HCT116 (cell line): ENCODE measurements at regions not wholly inside any gene's neighbourhood (a gene's known extent, or its start where the extent isn't known, plus 50 kb on each side); places are given as distances from the start of the nearest gene placed in this dataset.

Source experiments
- ATAC-seq: fragments of 200-7000 bp; cut with Tn5 transposase; 2 replicates; pipeline ENCODE4 v1.9.1; 2020; ENCODE audit warnings: mild to moderate bottlenecking, moderate library complexity
- BruUV-seq: library from RNA; stranded (reverse); fragments of 400-500 nt; replicated peaks from 2 replicates; lab custom pipeline; 2021; lab: Mats Ljungman, UMichigan
- CTCF ChIA-PET: fragments of 300-600 bp; sonication (Branson Sonifier 250); formaldehyde crosslinking; loops from one replicate; lab custom pipeline; 2021; ENCODE audit warnings: antibody characterized with exemption; lab: Charles Lee
- POLR2A ChIA-PET: fragments of 300-600, 350-600 bp; sonication (Branson Sonifier 250); formaldehyde crosslinking; loops from one replicate; lab custom pipeline; 2021; ENCODE audit warnings: antibody characterized with exemption; lab: Charles Lee
- RAD21 ChIA-PET, 2 experiments: fragments of 300-600 bp; sonication (Branson Sonifier 250); formaldehyde crosslinking; loops; one replicate each; lab custom pipeline; 2023; ENCODE audit warnings: low total read pairs in 2 of 2; ENCODE audit not compliant: uncharacterized antibody in 2 of 2, unreplicated experiment in 2 of 2, low non-redundant PET in 1 of 2; lab: Charles Lee
- DNase-seq: peaks from one replicate; pipeline ENCODE4 v3.0.0-alpha.2; 2010; ENCODE audit warnings: low read depth, low spot score
- H2AFZ ChIP-seq: fragments of 200-600 bp; shearing (Covaris generic), sonication (generic); 2 replicates; pipeline ENCODE4 v1.6.1; 2017; ENCODE audit warnings: low read depth, mixed run types, mixed read lengths, antibody characterized with exemption, low read length; ENCODE audit not compliant: poor library complexity, severe bottlenecking
- H3K27ac ChIP-seq: 2 replicates; pipeline ENCODE4 v1.5.1; 2012; ENCODE audit warnings: low read depth, low read length
- H3K27me3 ChIP-seq: fragments of 200-600 bp; sonication (generic); 2 replicates; pipeline ENCODE4 v1.6.1; 2016; ENCODE audit warnings: mixed run types, low read length, mixed read lengths; ENCODE audit not compliant: insufficient read depth
- H3K36me3 ChIP-seq, 2 experiments: fragments of 200-500 bp in 1 of 2; fragments of 200-600 bp in 1 of 2; sonication (Bioruptor generic) in 1 of 2; sonication (generic) in 1 of 2; 2 replicates each; pipeline versions ENCODE4 v1.5.1 to v1.6.1; 2014 to 2016; ENCODE audit warnings: low read length in 2 of 2, inconsistent platforms in 1 of 2, mixed read lengths in 1 of 2, mixed run types in 1 of 2; ENCODE audit not compliant: insufficient read depth in 2 of 2, control insufficient read depth in 1 of 2
- H3K4me1 ChIP-seq, 2 experiments: fragments of 200-600 bp in 1 of 2; sonication (generic) in 1 of 2; 2 replicates each; pipeline versions ENCODE4 v1.5.1 to v1.6.1; 2012 to 2017; ENCODE audit warnings: low read length in 2 of 2, inconsistent platforms in 1 of 2, mild to moderate bottlenecking in 1 of 2, mixed read lengths in 1 of 2, mixed run types in 1 of 2, moderate library complexity in 1 of 2; ENCODE audit not compliant: insufficient read depth in 2 of 2, control insufficient read depth in 1 of 2
- H3K4me2 ChIP-seq: fragments of 200-600 bp; sonication (generic); 2 replicates; pipeline ENCODE4 v1.6.1; 2017; ENCODE audit warnings: mixed run types, low read length, mixed read lengths
- H3K4me3 ChIP-seq, 2 experiments: fragments of 200-600 bp in 1 of 2; sonication (generic) in 1 of 2; replicated peaks in 1 of 2; 2 replicates each; pipeline ENCODE4 v1.5.1; 2011 to 2016; ENCODE audit warnings: low read length in 2 of 2, control low read depth in 1 of 2, low read depth in 1 of 2, mild to moderate bottlenecking in 1 of 2, mixed read lengths in 1 of 2, mixed run types in 1 of 2
- H3K79me2 ChIP-seq: fragments of 200-600 bp; sonication (generic); 2 replicates; pipeline ENCODE4 v1.6.1; 2017; ENCODE audit warnings: mild to moderate bottlenecking, mixed run types, low read length, moderate library complexity, mixed read lengths; ENCODE audit not compliant: insufficient read depth
- H3K9ac ChIP-seq: fragments of 200-600 bp; sonication (generic); 2 replicates; pipeline ENCODE4 v1.6.1; 2016; ENCODE audit warnings: low read length, mixed read lengths
- H3K9me2 ChIP-seq: fragments of 200-600 bp; sonication (generic), shearing (Covaris generic); 2 replicates; pipeline ENCODE4 v1.6.1; 2017; ENCODE audit warnings: mixed run types, mild to moderate bottlenecking, moderate library complexity; ENCODE audit not compliant: insufficient read depth
- H3K9me3 ChIP-seq, 2 experiments: fragments of 200-500 bp in 1 of 2; fragments of 200-600 bp in 1 of 2; sonication (Bioruptor generic) in 1 of 2; sonication (generic) in 1 of 2; 2 replicates each; pipeline ENCODE4 v1.6.1; 2014 to 2017; ENCODE audit warnings: low read length in 2 of 2, mixed read lengths in 2 of 2, inconsistent platforms in 1 of 2, low read depth in 1 of 2, mild to moderate bottlenecking in 1 of 2, mixed run types in 1 of 2, moderate library complexity in 1 of 2; ENCODE audit not compliant: control insufficient read depth in 1 of 2, insufficient read depth in 1 of 2
- H4K20me1 ChIP-seq: fragments of 200-600 bp; sonication (generic), shearing (Covaris generic); 2 replicates; pipeline ENCODE4 v1.6.1; 2017; ENCODE audit warnings: mixed run types, mild to moderate bottlenecking, moderate library complexity; ENCODE audit not compliant: insufficient read depth
- CBX3 ChIP-seq: IDR thresholded peaks from 2 replicates; pipeline ENCODE4 v1.6.1; 2012; ENCODE audit warnings: low read depth
- EGR1 ChIP-seq: IDR thresholded peaks from 2 replicates; pipeline ENCODE4 v1.6.1; 2012; ENCODE audit warnings: low read depth
- ELF1 ChIP-seq: IDR thresholded peaks from 2 replicates; pipeline ENCODE4 v1.6.1; 2012; ENCODE audit warnings: low read depth, borderline replicate concordance
- EZH2 ChIP-seq: fragments of 200-600 bp; sonication (generic); IDR thresholded peaks from 2 replicates; pipeline ENCODE4 v1.6.1; 2017; ENCODE audit warnings: antibody characterized with exemption, mixed run types
- EZH2phosphoT487 ChIP-seq: fragments of 200-600 bp; IDR thresholded peaks from 2 replicates; pipeline ENCODE4 v1.6.1; 2018; ENCODE audit warnings: antibody characterized with exemption, borderline replicate concordance
- FOSL1 ChIP-seq: IDR thresholded peaks from 2 replicates; pipeline ENCODE4 v1.6.1; 2012; ENCODE audit warnings: low read depth
- POLR2AphosphoS5 ChIP-seq: IDR thresholded peaks from 2 replicates; pipeline ENCODE4 v1.6.1; 2011; ENCODE audit warnings: mild to moderate bottlenecking, low read depth, low read length, moderate library complexity
- RAD21 ChIP-seq: IDR thresholded peaks from 2 replicates; pipeline ENCODE4 v1.6.1; 2012; ENCODE audit warnings: low read depth, mild to moderate bottlenecking
- SIN3A ChIP-seq: IDR thresholded peaks from 2 replicates; pipeline ENCODE4 v1.6.1; 2012; ENCODE audit warnings: low read depth
- SP1 ChIP-seq: IDR thresholded peaks from 2 replicates; pipeline ENCODE4 v1.6.1; 2012; ENCODE audit warnings: low read depth
- SRF ChIP-seq: IDR thresholded peaks from 2 replicates; pipeline ENCODE4 v1.6.1; 2012; ENCODE audit warnings: low read depth
- TCF7L2 ChIP-seq: IDR thresholded peaks from 2 replicates; pipeline ENCODE4 v1.7.0; 2011; ENCODE audit warnings: borderline replicate concordance, inconsistent platforms; ENCODE audit not compliant: insufficient read depth, insufficient read length; ENCODE audit errors: extremely low read depth
- YY1 ChIP-seq: IDR thresholded peaks from 2 replicates; pipeline ENCODE4 v1.6.1; 2011; ENCODE audit warnings: low read length, low read depth, moderate library complexity, mild to moderate bottlenecking; ENCODE audit not compliant: insufficient replicate concordance; ENCODE audit errors: extremely low read depth
- ZFX ChIP-seq: fragments of 450-650 bp; IDR thresholded peaks from 2 replicates; pipeline ENCODE4 v1.6.1; 2017
- ZNF274 ChIP-seq: fragments of 200-500 bp; sonication (Bioruptor generic); IDR thresholded peaks from 2 replicates; pipeline ENCODE4 v1.6.1; 2014; ENCODE audit warnings: mild to moderate bottlenecking, low read depth, low read length, inconsistent platforms
- intact Hi-C: fragments of 100-400 bp; cut with micrococcal nuclease; formaldehyde crosslinking; loops from 2 replicates; pipeline ENCODE4 v1.10.0; 2022
- TF ChIP-seq, protein P1 (sequence below): IDR thresholded peaks from 2 replicates; pipeline ENCODE4 v1.6.1; 2011; ENCODE audit warnings: mild to moderate bottlenecking, low read length, moderate library complexity; ENCODE audit not compliant: insufficient replicate concordance; ENCODE audit errors: extremely low read depth
- TF ChIP-seq, protein P2 (sequence below): IDR thresholded peaks from 2 replicates; pipeline ENCODE4 v1.6.1; 2012; ENCODE audit warnings: low read depth

DNA sequence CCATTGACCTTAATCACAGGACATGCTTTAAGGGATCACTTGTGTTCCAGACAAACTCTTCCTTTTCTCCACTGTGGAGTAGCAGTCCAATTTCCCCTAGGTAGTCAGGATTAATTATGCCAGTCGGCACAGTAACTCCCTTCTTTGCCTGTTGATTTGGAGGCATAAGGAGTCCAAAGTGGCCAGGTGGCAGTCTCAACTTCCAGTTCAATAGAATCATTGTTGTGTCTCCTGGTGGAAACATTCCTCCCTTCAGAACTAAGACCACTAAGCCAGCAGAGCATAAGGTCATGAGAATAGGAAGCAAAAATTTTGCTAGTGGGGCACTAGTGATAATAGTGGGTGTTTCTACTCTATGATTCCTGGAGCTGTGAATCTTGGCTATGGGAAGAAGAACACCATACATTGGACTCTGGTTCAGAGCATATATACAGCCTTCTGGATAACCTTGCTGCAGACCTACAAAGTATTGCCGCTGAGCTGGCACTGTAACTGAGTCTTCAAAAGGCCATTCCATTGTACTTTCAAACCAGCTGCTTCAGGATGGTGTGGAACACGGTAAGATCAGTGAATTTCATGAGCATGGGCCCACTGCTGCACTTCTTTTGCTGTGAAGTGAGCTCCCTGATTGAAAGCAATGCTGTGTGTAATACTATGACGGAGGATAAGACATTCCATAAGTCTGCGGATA is 147.3 kb upstream of the MAX start:
- Histone ChIP-seq H3K36me3 (no peaks in the 10 kb centered on the region), H3K4me1 (peaks cover 9 to 10% of the 10 kb centered on the region in 2 experiments), H3K27me3 (no peaks in the 10 kb centered on the region), H3K27ac (no peak overlapping the region), H3K9me2 (no peaks in the 10 kb centered on the region), H3K9me3 (no peaks in the 10 kb centered on the region), H3K9ac (no peak overlapping the region)
- CTCF ChIA-PET = no interaction called here
- TF ChIP-seq RAD21 = no peak
- no peak for TF ChIP-seq SIN3A
- no peak for TF ChIP-seq TCF7L2
- TF ChIP-seq, protein P1, sequence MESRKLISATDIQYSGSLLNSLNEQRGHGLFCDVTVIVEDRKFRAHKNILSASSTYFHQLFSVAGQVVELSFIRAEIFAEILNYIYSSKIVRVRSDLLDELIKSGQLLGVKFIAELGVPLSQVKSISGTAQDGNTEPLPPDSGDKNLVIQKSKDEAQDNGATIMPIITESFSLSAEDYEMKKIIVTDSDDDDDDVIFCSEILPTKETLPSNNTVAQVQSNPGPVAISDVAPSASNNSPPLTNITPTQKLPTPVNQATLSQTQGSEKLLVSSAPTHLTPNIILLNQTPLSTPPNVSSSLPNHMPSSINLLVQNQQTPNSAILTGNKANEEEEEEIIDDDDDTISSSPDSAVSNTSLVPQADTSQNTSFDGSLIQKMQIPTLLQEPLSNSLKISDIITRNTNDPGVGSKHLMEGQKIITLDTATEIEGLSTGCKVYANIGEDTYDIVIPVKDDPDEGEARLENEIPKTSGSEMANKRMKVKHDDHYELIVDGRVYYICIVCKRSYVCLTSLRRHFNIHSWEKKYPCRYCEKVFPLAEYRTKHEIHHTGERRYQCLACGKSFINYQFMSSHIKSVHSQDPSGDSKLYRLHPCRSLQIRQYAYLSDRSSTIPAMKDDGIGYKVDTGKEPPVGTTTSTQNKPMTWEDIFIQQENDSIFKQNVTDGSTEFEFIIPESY = no peak
- no peak for TF ChIP-seq SRF
- TF ChIP-seq EZH2 = no peak
- no peak for TF ChIP-seq EZH2phosphoT487
- no peak for TF ChIP-seq ELF1
- TF ChIP-seq YY1 = no peak
- no peak for TF ChIP-seq FOSL1
- TF ChIP-seq SP1 = no peak
- TF ChIP-seq ZNF274 = no peak
- TF ChIP-seq, protein P2, sequence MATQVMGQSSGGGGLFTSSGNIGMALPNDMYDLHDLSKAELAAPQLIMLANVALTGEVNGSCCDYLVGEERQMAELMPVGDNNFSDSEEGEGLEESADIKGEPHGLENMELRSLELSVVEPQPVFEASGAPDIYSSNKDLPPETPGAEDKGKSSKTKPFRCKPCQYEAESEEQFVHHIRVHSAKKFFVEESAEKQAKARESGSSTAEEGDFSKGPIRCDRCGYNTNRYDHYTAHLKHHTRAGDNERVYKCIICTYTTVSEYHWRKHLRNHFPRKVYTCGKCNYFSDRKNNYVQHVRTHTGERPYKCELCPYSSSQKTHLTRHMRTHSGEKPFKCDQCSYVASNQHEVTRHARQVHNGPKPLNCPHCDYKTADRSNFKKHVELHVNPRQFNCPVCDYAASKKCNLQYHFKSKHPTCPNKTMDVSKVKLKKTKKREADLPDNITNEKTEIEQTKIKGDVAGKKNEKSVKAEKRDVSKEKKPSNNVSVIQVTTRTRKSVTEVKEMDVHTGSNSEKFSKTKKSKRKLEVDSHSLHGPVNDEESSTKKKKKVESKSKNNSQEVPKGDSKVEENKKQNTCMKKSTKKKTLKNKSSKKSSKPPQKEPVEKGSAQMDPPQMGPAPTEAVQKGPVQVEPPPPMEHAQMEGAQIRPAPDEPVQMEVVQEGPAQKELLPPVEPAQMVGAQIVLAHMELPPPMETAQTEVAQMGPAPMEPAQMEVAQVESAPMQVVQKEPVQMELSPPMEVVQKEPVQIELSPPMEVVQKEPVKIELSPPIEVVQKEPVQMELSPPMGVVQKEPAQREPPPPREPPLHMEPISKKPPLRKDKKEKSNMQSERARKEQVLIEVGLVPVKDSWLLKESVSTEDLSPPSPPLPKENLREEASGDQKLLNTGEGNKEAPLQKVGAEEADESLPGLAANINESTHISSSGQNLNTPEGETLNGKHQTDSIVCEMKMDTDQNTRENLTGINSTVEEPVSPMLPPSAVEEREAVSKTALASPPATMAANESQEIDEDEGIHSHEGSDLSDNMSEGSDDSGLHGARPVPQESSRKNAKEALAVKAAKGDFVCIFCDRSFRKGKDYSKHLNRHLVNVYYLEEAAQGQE = no peak
- TF ChIP-seq ZFX = no peak
- no peak for TF ChIP-seq CBX3
- no peak for TF ChIP-seq EGR1
- TF ChIP-seq POLR2AphosphoS5 = no peak
- TF ChIP-seq, all 23 proteins: peak for 0
- no peak for ATAC-seq
- no peaks in the 10 kb centered on the region for H4K20me1 ChIP-seq
- peak overlapping the region; percentile 26 for H2AFZ ChIP-seq
- no peak overlapping the region for H3K4me3 ChIP-seq
- ChIA-PET POLR2A (interaction anchor here (1.1 kb wide), 1 partner anchor 9 kb away, joined by 3 read pairs; no protein-coding TSS in a partner anchor), RAD21 (no interaction called here)
- BruUV-seq = no TSS peak
- no peaks in the 10 kb centered on the region for H3K79me2 ChIP-seq
- no peak overlapping the region for H3K4me2 ChIP-seq
- intact Hi-C loops = no loop called here
- DNase-seq = no peak
